ENCODE measurements at regions not wholly inside any gene's neighbourhood (a gene's known extent, or its start where the extent isn't known, plus 50 kb on each side); places are given as distances from the start of the nearest gene placed in this dataset.

- no peak overlapping the region for H3K27ac ChIP-seq (ENCODE audit: low read depth in 2 of 2, low read length in 2 of 2)
- FAIRE-seq (no peak), DNase-seq (peak in 3 of 5 donors; percentile 15 to 48 (median 27))
- no peak overlapping the region for H3K9ac ChIP-seq (ENCODE audit: low read length in 3 of 3)
- no peak overlapping the region for H3K4me3 ChIP-seq (ENCODE audit: low read length in 3 of 3)
- no peak for TF ChIP-seq CTCF (IDR thresholded peaks at IDR 0.05; ENCODE audit: borderline replicate concordance, extremely low read depth, insufficient read depth)
- intact Hi-C loops (cut with DNase I): no loop called here
- H3K27me3 ChIP-seq (ENCODE audit: control insufficient read depth, insufficient read depth, low read length): no peaks in the 10 kb centered on the region
- H3K36me3 ChIP-seq (ENCODE audit: control insufficient read depth in 2 of 3, insufficient read depth in 3 of 3, low read length in 3 of 3): no peaks in the 10 kb centered on the region
- peaks cover 0 to 3% (median 0%) of the 10 kb centered on the region in 3 donors for H3K4me1 ChIP-seq (ENCODE audit: control insufficient read depth in 2 of 3, insufficient read depth in 2 of 3, low read depth in 1 of 3, low read length in 3 of 3)
- H3K9me3 ChIP-seq (ENCODE audit: control insufficient read depth in 2 of 3, insufficient read depth in 1 of 3, low read length in 3 of 3): no peaks in the 10 kb centered on the region
Observed at GRCh38 chr10:109620396-109620795, 302.9 kb downstream of the XPNPEP1 start.

GRCh38 chr10:109619914-109620313 is 303.4 kb downstream of the XPNPEP1 start:
- Histone ChIP-seq H3K9me3 (ENCODE audit: control insufficient read depth in 2 of 3, insufficient read depth in 1 of 3, low read length in 3 of 3) (no peaks in the 10 kb centered on the region), H3K4me3 (ENCODE audit: low read length in 3 of 3) (no peak overlapping the region), H3K9ac (ENCODE audit: low read length in 3 of 3) (no peak overlapping the region), H3K4me1 (ENCODE audit: control insufficient read depth in 2 of 3, insufficient read depth in 2 of 3, low read depth in 1 of 3, low read length in 3 of 3) (no peaks in the 10 kb centered on the region), H3K36me3 (ENCODE audit: control insufficient read depth in 2 of 3, insufficient read depth in 3 of 3, low read length in 3 of 3) (no peaks in the 10 kb centered on the region), H3K27me3 (ENCODE audit: control insufficient read depth, insufficient read depth, low read length) (no peaks in the 10 kb centered on the region), H3K27ac (ENCODE audit: low read depth in 2 of 2, low read length in 2 of 2) (no peak overlapping the region)
- FAIRE-seq (no peak), DNase-seq (no peak)
- TF ChIP-seq CTCF (IDR thresholded peaks at IDR 0.05; ENCODE audit: borderline replicate concordance, extremely low read depth, insufficient read depth): no peak
- intact Hi-C loops (cut with DNase I): no loop called here

GRCh38 chr10:109618748-109619147 is 304.6 kb downstream of the XPNPEP1 start:
- H3K36me3 ChIP-seq (ENCODE audit: control insufficient read depth in 2 of 3, insufficient read depth in 3 of 3, low read length in 3 of 3): no peaks in the 10 kb centered on the region
- no peak for FAIRE-seq
- TF ChIP-seq CTCF (IDR thresholded peaks at IDR 0.05; ENCODE audit: borderline replicate concordance, extremely low read depth, insufficient read depth): no peak
- H3K4me3 ChIP-seq (ENCODE audit: low read length in 3 of 3): no peak overlapping the region
- no peaks in the 10 kb centered on the region for H3K4me1 ChIP-seq (ENCODE audit: control insufficient read depth in 2 of 3, insufficient read depth in 2 of 3, low read depth in 1 of 3, low read length in 3 of 3)
- DNase-seq: no peak
- H3K27ac ChIP-seq (ENCODE audit: low read depth in 2 of 2, low read length in 2 of 2): no peak overlapping the region
- H3K9ac ChIP-seq (ENCODE audit: low read length in 3 of 3): no peak overlapping the region
- intact Hi-C loops (cut with DNase I): no loop called here
- H3K9me3 ChIP-seq (ENCODE audit: control insufficient read depth in 2 of 3, insufficient read depth in 1 of 3, low read length in 3 of 3): no peaks in the 10 kb centered on the region
- no peaks in the 10 kb centered on the region for H3K27me3 ChIP-seq (ENCODE audit: control insufficient read depth, insufficient read depth, low read length)

- no peak overlapping the region for H3K4me3 ChIP-seq (ENCODE audit: low read length in 3 of 3)
- FAIRE-seq: no peak
Observed at GRCh38 chr10:109618301-109618700, 305.0 kb downstream of the XPNPEP1 start.

More at GRCh38 chr10:109618301-109618700, 305.0 kb downstream of the XPNPEP1 start:
- Histone ChIP-seq H3K36me3 (ENCODE audit: control insufficient read depth in 2 of 3, insufficient read depth in 3 of 3, low read length in 3 of 3) (no peaks in the 10 kb centered on the region), H3K4me1 (ENCODE audit: control insufficient read depth in 2 of 3, insufficient read depth in 2 of 3, low read depth in 1 of 3, low read length in 3 of 3) (no peaks in the 10 kb centered on the region), H3K9me3 (ENCODE audit: control insufficient read depth in 2 of 3, insufficient read depth in 1 of 3, low read length in 3 of 3) (no peaks in the 10 kb centered on the region), H3K27me3 (ENCODE audit: control insufficient read depth, insufficient read depth, low read length) (no peaks in the 10 kb centered on the region), H3K9ac (ENCODE audit: low read length in 3 of 3) (no peak overlapping the region), H3K27ac (ENCODE audit: low read depth in 2 of 2, low read length in 2 of 2) (no peak overlapping the region)
- no peak for DNase-seq
- intact Hi-C loops (cut with DNase I): no loop called here
- TF ChIP-seq CTCF (IDR thresholded peaks at IDR 0.05; ENCODE audit: borderline replicate concordance, extremely low read depth, insufficient read depth): no peak

Data from kidney (tissue), 13 donors.